Effector CD8-positive, alpha-beta T cell (primary cell): ENCODE measurements at regions not wholly inside any gene's neighbourhood (a gene's known extent, or its start where the extent isn't known, plus 50 kb on each side); places are given as distances from the start of the nearest gene placed in this dataset.

Source experiments
- DNase-seq: peaks from one replicate; lab custom pipeline; 2025; lab: John Stamatoyannopoulos, UW

DNA sequence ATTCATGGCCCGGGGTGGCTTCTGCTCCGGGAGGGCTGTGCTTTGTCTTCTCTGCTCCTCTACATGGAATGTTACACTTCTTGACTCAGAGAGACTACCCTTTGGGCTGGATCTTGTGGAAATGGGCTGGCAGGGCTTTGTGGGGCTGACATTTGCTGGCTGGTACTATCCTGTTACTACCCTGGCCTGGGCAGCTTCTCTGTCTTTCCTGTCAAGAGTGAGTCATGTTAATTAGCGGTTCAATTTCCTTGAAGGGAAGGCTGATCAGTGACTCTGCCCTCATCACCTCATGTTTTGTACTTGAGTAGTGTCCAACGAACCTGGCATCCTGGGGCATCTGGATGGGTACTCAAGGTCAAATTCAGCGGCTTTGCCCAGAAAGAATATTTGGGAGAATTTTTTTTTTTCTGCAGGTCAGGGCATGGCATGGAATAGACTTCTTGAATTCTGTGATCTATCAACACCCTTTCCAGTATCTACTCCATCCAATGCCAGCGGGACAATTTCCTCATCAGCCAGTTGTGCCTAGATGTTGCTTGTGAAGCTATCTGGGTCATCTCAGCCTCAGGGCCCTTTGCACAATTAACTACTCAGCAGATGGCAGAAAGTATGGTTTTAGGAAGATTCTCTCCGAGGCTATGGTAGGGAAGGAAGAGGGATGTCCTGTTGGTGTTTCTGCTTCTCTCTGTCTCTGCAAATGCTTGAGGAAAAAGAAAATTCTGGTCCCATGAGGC lies 140.5 kb upstream of the PLET1 start:
- DNase-seq, result no peak

DNA sequence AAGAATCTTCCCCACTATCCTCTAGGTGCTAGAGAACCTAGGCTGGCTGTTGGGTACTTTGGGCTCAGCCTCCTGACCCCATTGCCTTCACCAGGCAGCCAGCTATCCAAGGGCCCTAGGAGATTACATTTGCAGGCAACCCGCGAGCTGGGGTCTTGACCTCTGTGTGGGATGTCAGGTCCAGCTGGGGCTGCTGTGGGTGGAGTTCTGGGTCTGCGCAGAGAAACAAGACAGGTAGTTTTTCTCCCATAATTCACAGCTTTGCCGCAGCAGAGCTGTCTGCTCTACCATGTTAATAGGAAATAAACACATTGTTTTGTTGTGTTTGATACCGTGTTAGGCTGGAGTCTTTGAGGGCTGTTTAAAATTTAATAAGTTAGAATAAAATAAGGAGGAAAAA lies 142.8 kb upstream of the PLET1 start:
- no peak for DNase-seq

DNA sequence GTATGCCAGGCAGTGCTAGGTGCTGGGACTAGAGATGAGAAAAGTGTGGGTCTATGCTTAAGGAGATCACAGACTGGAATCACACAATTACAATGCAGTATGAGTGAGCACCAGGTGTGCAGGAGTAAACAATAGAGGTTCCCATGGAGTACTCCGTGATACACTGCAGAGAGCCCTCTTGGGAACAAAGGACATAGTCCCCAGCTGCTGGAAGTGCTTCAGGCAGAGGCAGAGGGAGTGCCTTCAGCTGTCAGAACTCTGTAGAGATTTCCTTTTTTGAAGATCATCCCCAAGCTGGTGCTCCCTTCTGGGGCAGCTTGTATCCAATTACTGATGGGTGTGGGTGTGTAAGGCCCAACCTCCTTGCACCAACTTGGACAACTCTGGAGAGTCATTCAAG lies 143.5 kb upstream of the PLET1 start:
- DNase-seq, result no peak

DNA sequence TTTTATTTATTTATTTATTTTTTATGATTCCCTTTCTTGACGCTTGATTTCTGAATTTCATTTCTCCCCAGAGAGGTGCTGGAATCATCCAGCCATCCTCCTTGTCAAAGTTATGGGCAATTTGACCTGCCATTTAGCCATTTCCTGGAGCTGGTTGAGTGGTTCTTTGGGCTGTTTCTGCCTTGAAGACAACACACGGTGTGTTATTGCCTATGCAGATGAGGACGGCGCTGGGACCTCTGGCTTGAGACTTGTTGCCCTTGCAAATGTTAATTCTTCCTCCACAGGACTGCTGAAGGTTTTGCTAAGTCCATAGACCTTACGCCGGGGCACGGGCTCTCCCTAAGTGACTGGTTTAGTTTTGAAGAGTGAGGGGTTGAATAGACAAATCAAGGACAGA lies 147.9 kb upstream of the PLET1 start:
- no peak for DNase-seq

DNA sequence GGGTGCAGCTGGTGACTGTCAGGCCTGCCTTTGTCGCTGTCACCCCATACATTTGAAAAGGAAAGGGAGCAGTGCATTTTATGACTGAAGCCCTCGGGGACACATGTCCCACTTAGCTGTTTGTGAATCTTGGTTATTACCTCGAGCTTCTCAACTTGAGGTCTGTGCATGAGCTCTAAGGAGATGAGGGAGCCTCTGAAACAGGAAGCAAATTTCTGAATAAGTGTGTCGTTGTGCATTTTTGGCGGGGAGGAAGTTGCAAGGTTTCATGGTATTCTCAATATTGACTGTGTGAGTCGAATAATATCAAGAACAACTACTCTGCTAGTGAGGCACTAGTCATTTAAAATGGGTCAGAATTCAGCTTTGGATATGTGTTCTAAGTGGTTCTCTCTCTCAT lies 149.7 kb upstream of the PLET1 start:
- no peak for DNase-seq

DNA sequence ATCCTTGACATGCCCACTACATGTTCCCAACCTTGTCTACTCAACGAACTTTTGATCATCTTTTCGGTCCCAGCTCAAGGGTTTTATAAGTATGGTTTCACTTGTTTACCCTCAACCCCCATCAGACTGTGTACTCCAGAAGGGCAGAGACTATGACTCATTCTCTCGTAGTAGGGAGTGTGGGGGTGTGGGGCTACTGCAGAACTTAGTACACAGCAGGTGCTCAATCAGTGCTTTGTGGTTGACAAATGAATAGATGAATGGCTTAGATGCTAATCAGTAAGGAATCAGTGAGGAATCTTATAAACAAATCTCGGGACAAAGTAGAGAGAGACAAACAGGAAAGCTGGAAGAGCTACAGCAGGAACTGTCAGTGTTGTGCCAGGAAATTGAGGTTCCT lies 151.7 kb upstream of the PLET1 start:
- DNase-seq, result no peak

DNA sequence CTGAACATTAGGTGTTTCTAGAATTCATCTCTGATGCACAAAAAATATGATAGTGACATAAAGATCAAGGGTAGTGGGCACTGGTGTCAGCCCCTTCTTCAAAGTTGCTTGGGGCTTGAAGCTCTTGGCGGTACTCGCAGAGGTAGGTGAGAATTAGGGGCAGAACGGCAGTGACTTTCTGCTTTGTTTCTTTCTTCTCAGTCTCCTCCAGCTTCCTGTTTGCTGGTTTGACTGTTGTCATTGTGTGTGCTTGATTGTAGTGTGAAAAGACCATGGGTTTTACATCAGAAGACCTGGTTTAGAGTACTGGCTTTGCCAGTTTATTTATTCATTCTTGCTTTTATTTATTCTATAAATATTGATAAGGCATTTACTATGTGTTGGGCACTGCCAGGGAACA lies 156.7 kb upstream of the PLET1 start:
- DNase-seq, result no peak

DNA sequence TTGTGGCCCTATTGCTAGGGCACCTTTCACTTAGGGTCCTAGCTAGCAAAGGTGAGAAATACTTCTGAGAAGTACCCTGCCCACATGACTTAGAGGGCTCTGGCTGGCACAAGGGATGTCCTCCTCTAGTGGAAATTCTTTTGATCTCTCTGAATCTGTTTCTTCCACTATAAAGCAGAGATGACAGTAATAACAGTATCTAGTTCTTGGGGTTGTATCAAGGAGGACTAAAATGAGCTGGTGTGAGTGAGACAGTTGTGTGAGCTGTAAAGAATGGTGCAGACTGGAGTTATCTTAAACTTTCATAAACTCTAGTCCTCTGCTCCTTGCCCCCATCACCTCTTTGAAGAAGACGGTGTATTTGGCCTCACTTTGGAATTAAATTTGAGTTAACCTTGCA lies 157.8 kb upstream of the PLET1 start:
- no peak for DNase-seq

DNA sequence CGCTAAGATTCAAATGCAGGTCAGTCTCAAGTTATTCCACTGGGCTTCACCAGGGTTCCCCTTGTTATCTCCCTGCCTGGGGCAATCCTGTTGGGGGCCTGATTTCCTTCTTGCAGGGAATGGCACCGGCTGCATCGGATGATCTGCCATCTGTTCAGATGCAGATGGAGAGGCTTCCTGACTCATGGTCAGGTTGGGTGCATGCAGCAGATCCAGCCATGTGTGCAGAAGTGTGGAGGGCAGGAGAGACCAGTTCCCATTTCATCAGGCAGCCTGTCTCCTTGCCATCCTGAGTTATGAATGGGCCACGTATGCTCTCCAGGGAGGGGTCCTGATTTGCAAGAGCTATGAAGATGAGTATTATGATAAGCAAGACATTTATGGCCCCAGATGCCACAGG lies 161.2 kb upstream of the PLET1 start:
- no peak for DNase-seq

DNA sequence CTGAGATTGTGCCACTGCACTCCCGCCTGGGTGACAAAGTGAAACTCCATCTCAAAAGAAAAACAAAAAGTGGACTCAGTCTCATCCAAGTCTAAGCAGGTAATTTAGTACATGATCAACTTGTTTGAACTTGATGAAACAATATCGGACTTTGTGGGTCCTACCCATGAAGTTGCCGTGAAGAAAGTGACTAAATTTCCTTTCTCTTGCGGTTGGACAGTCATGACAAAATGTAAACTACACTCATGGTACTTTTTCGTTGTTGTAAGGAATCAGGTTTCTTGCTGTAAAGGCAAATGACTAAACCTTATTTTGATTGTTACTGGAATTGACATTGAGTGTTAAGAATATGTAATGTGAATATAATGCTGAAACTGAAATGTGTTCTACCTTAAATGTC lies 164.5 kb upstream of the PLET1 start:
- no peak for DNase-seq

DNA sequence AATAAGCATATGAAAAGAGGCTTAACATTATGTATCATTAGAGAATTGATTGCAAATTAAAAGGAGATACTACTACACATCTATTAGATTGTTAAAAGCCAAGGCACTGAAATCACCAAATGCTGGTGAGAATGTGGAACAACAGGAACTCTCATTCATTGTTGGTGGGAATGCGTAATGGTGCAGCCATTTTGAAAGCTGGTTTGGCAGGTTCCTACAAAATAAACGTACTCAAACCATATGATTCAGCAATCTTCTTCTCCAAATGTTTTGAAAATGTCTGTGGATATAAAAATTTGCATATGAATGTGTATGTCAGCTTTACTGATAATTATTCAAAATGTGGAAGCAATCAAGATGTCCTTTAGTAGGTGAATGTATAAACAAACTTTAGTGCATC lies 176.4 kb upstream of the PLET1 start:
- no peak for DNase-seq

DNA sequence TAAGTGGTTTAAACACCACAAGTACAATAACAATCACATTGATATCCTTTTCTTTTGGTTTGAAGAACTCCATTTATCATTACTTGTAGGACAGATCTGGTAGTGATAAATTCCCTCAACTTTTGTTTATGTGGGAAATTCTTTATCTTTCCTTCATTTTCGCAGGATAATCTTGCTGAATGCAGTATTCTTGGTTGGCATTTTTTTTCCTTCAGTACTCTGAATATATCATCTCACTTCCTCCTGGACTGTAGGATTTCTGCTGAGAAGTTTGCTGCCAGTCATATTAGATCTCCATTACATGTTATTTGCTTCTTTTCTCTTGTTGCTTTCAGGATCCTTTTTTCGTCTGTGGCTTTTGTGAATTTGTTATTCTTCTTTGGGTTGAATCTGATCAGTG lies 179.0 kb upstream of the PLET1 start:
- no peak for DNase-seq

DNA sequence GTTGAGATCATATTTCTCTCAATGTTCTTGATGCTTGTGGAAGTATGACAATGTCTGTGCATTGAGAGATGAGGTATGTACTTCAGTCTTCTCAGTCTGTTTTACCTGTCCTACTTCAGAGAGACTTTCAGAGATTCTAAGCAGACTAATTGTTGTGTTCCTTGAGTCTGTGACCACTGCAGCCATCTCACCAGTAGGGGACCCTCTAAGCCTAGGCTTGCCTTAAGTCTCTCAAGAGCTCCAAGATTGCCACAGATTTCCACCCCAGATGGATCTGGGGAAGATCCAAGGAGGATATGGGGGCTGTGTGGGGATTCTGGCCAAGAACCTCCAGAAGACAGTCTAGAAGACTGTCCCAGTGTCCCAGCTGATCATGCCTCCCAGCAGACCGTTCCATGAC lies 179.9 kb upstream of the PLET1 start:
- no peak for DNase-seq

DNA sequence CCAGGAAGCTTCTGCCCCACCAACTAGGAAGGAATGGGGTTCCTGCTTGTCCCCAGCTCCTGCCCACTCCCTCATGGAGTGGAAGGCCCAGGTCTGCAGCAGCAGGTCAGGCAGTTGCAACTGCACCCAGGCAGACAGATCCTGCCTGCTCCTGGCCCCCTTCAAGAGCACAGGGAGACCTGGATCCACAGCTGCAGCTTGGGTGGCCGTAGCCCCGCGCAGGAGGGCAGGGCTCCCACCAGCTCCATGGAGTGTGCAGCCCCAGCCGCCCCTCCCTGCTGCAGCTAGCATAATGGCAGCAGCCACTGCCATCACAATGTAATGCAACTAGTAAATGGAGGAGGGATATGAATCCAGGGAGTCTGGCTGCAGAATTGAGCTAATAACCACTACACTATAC lies 187.5 kb upstream of the PLET1 start:
- no peak for DNase-seq

DNA sequence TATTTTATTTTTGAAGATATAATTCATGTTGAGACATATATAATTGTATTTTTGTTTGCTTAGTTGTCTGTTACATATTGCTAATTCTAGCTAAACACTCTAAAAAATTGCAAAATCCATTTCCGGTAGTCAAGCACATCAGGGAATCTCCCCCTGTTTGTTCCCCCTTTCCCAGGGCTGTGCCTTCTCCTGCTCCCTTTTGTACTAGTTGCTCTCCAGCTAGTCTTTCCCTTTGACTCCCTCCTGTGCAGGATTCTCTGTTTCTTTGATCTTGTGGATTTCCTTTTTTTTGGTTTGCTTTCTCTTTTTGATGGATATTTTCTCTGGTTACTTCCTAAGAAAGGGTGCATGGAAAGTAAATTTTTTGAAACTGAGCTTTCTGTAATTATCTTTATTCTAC lies 188.1 kb upstream of the PLET1 start:
- no peak for DNase-seq

DNA sequence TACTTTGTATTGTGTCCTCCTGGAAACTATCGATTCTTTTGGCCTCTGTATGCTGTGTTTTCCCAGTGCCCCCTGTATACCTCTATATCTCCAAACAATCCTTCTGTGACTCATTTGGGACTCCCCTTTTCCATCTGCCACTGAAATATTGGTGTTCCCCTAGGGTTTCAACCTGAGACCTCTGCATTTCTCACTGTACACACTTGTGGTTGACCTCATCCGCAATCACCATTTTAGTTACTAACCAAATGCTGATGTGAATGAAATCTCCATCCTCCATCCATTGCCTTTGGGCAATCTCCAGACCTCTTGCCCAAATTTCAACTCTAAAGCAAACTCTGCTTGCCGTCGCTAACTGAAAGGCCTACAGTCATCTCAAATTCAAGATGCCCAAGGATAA lies 190.6 kb upstream of the PLET1 start:
- DNase-seq, result no peak

DNA sequence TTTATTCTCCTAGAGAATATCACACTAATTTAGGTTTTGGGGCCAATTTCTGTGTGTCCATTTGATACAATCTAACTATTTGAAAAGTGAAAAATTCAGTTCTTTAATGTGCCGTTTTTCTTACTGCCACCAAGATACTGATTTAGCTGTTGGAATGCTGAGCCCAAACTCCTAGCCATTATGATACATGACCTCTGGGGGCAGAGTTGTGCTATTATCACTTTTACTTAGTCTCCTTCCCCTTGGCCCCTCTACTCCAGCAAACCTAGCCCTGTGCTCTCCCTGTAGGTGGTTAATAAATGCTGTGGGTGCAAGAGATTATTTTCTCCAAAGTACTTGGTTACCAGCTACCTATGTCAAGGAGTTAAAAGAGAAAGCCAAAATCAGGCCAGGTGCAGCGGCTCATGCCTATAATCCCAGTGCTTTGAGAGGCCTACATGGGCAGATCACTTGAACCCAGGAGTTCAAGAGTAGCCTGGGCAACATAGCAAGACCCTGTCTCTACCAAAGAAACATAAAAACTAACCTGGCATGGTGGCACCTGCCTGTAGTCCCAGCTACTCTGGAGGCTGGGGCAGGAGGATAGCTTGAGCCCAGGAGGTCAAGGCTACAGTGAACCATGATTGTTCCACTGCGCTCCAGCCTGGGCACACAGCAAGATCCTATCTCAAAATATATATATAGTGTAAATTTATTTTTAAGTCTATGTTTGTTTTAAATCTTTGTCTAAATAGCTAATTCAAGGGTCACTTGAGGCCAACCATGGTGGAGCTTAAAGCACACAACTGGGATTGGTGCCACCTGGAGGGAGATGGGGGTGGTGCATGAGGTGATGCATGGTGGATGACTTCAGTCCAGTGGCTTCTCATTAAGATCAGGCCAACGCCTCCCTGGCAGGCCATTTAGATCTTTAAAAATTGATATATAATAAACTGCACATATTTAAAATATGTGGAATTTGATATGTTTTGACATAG lies 193.2 kb upstream of the PLET1 start:
- DNase-seq, result no peak

DNA sequence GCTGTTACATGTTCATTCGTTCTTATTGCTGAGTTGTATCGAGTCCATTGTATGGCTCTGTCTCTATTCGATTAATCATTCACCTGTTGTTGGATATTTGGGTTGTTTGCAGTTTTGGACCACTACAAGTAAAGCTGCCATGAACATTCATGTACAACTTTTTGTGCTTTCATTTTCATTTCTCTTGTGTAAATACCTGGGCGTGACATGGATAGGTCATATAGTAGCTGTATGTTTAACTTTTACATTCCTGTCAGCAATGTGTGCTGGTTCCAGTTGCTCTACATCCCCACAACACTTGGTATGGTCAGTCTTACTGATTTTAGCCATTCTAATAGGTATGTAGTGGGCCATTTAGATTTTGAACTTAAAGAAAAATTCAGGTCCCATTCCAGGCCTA lies 194.2 kb upstream of the PLET1 start:
- DNase-seq, result no peak

DNA sequence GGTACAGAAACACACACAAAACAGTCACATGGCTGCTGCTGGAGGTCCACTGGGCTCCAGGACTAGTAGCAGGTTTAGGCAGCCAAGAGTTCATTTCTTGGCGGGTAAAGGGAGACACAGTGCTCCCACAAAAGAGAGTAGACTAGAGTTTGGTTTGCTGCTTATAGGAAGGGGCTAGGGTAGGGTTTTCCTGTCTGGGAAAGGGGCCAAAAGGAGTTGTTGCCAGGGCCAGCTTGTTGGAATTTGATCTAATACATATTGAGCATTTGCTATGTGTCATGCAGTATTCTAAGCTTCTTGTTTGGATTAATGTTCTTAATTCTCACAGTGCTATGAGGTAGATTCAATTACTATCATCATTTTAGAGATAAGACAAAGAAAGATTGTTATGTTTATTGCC lies 195.1 kb upstream of the PLET1 start:
- DNase-seq, result no peak

DNA sequence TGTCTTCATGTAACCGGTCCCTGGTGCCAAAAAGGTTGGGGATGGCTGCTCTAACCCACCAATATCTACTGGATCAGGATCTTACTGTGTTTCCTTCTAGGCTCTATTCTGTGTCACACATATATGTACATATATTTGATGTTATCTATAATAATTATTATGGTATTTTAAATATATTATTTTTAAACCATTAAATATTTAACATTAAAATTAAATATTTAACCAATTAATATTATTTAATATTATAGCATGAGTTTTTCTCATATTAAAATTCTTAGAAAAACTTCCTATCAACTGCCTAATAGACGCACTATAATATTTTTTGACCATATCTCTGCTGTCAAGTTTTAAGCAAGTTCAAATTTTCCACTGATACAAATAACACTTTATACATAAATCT lies 196.9 kb upstream of the PLET1 start:
- DNase-seq, result no peak

DNA sequence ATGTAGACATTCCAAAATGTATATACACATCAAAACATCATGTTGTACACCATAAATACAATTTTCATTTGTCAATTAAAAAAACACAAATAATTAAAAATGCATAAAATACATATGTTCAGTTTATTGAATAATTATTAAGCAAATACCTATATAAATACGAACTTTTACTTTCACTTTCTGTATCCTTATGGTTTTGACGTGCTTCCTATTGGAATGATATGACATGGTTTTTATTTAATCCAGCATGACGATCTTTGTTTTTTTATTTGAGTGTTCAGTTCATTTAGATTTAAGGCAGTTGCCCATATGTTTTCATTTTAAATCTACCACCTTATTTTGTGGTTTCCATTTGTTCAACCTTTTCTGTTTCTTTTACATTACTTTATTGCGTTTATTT lies 198.3 kb upstream of the PLET1 start:
- no peak for DNase-seq

DNA sequence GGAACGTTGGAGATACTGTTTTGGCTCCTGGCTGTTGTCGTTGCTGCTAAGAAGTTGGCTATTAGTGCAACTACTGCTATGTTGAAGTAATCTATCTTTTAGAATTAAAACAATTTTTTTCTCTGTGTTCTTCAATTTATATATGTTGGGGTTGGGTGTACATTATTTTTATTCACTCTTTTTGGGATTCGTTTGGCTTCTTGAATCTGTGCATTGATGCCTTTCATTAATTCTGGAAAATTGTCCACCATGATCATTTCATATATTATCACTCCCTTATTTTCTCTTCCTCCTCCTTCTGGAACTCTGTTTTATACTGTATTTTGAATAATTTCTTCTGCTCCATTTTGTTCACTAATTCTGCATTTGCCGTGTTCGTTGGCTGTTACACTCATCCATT lies 199.5 kb upstream of the PLET1 start:
- DNase-seq, result no peak

DNA sequence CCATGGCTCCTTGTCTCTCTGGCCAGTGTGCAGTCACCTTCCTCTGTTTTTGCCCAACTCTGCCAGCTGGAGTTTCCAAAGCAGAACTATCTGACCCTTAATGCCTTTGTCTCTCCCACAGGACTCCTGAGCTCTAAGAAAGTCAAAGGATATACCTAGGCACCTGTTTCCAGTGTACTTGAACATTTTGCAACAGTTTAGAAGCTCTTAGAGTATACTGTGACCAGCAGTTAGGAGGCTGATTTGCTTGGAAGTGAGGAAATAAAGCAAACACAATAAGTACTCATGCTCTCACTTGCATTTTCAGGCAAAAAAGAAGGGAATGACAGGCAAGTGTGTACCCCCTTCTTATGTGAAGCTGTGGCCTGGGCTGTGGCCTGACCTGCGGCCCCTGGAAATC lies 204.3 kb upstream of the PLET1 start:
- DNase-seq, result no peak
